ENCODE measurements at regions not wholly inside any gene's neighbourhood (a gene's known extent, or its start where the extent isn't known, plus 50 kb on each side); places are given as distances from the start of the nearest gene placed in this dataset.

GRCh38 chr16:86702824-86703588 is 124.7 kb downstream of the FOXL1 start (continued):
- TF ChIP-seq SIX5 (IDR thresholded peaks at IDR 0.05; ENCODE audit: low read depth, low read length, severe bottlenecking) (no peak), ZNF207 (IDR thresholded peaks at IDR 0.05; ENCODE audit: borderline replicate concordance) (no peak), CEBPB (IDR thresholded peaks at IDR 0.05; ENCODE audit: borderline replicate concordance in 1 of 2, low read depth in 2 of 2, low read length in 2 of 2) (no peak), PRDM15 (CRISPR knock-in tag; IDR thresholded peaks at IDR 0.05) (no peak), RELB (IDR thresholded peaks at IDR 0.05; ENCODE audit: low read depth) (no peak), LARP7 (IDR thresholded peaks at IDR 0.05) (no peak), FOS (IDR thresholded peaks at IDR 0.05; ENCODE audit: borderline replicate concordance, extremely low read depth, insufficient read length) (no peak), TCF7 (IDR thresholded peaks at IDR 0.05; ENCODE audit: borderline replicate concordance) (no peak), CUX1 (IDR thresholded peaks at IDR 0.05; ENCODE audit: insufficient replicate concordance, low read depth, low read length) (no peak), SKIL (IDR thresholded peaks at IDR 0.05; ENCODE audit: low read depth, poor library complexity, severe bottlenecking) (no peak), EP300 (IDR thresholded peaks at IDR 0.05; ENCODE audit: borderline replicate concordance in 1 of 2, control insufficient read depth in 1 of 2, low read depth in 2 of 2, low read length in 2 of 2) (no peak)
